Cardiac muscle cell (in vitro differentiated cells and primary cell): ENCODE measurements at regions not wholly inside any gene's neighbourhood (a gene's known extent, or its start where the extent isn't known, plus 50 kb on each side); places are given as distances from the start of the nearest gene placed in this dataset.

Experiments
- DNase-seq, 2 donors: peaks; one replicate each; pipeline versions ENCODE4 v3.0.0 to v3.0.0-alpha.2; 2010 to 2017; ENCODE audit warnings: low read depth in 1 of 2, low spot score in 1 of 2
- H3K27ac ChIP-seq: fragments of 200-600 bp; sonication (generic); 2 replicates; pipeline ENCODE4 v1.5.1; 2016
- H3K27me3 ChIP-seq: fragments of 200-600 bp; sonication (generic); 2 replicates; pipeline ENCODE4 v1.6.0; 2016; ENCODE audit warnings: control low read depth
- H3K36me3 ChIP-seq: fragments of 200-600 bp; sonication (generic); 2 replicates; pipeline ENCODE4 v1.5.1; 2016; ENCODE audit warnings: control low read depth
- H3K4me1 ChIP-seq: fragments of 200-600 bp; sonication (generic); 2 replicates; pipeline ENCODE4 v1.8.1; 2017; ENCODE audit warnings: low read depth, mild to moderate bottlenecking, mixed run types
- H3K4me3 ChIP-seq: fragments of 200-600 bp; sonication (generic); 2 replicates; pipeline ENCODE4 v1.5.1; 2016; ENCODE audit warnings: mild to moderate bottlenecking
- H3K9me3 ChIP-seq: fragments of 200-600 bp; sonication (generic); 2 replicates; pipeline ENCODE4 v1.5.1; 2017; ENCODE audit warnings: low read depth, mild to moderate bottlenecking, control low read depth
- CTCF ChIP-seq: IDR thresholded peaks from 2 replicates; pipeline ENCODE4 v1.5.1; 2012; ENCODE audit warnings: low read depth, mild to moderate bottlenecking, low read length

GRCh38 chr7:68922850-68923249 lies 675.4 kb upstream of the AUTS2 start:
- no peaks in the 10 kb centered on the region for H3K27me3 ChIP-seq
- H3K9me3 ChIP-seq = no peaks in the 10 kb centered on the region
- TF ChIP-seq CTCF = no peak
- H3K4me1 ChIP-seq = no peaks in the 10 kb centered on the region
- H3K36me3 ChIP-seq = no peaks in the 10 kb centered on the region
- DNase-seq = no peak
- no peak overlapping the region for H3K27ac ChIP-seq
- H3K4me3 ChIP-seq = no peak overlapping the region

GRCh38 chr7:68925241-68925640 lies 673.0 kb upstream of the AUTS2 start:
- no peak overlapping the region for H3K27ac ChIP-seq
- no peak for DNase-seq
- no peak for TF ChIP-seq CTCF

GRCh38 chr7:68929781-68930261 lies 668.5 kb upstream of the AUTS2 start:
- Histone ChIP-seq H3K4me3 (no peak overlapping the region), H3K27me3 (no peaks in the 10 kb centered on the region), H3K4me1 (no peaks in the 10 kb centered on the region), H3K36me3 (no peaks in the 10 kb centered on the region), H3K27ac (no peak overlapping the region), H3K9me3 (no peaks in the 10 kb centered on the region)
- peak in 1 of 2 donors; percentile 82 for DNase-seq
- no peak for TF ChIP-seq CTCF

More at GRCh38 chr7:68925241-68925640, 673.0 kb upstream of the AUTS2 start:
- no peak overlapping the region for H3K4me3 ChIP-seq
- H3K27me3 ChIP-seq = no peaks in the 10 kb centered on the region
- H3K4me1 ChIP-seq = no peaks in the 10 kb centered on the region
- no peaks in the 10 kb centered on the region for H3K36me3 ChIP-seq
- no peaks in the 10 kb centered on the region for H3K9me3 ChIP-seq

GRCh38 chr7:68936471-68937035 lies 661.7 kb upstream of the AUTS2 start:
- H3K9me3 ChIP-seq = no peaks in the 10 kb centered on the region
- H3K36me3 ChIP-seq = no peaks in the 10 kb centered on the region
- no peaks in the 10 kb centered on the region for H3K27me3 ChIP-seq
- H3K4me1 ChIP-seq = no peaks in the 10 kb centered on the region
- no peak overlapping the region for H3K27ac ChIP-seq
- peak; percentile 10 to 29 for DNase-seq
- no peak overlapping the region for H3K4me3 ChIP-seq
- no peak for TF ChIP-seq CTCF

- no peak for TF ChIP-seq CTCF
- Histone ChIP-seq H3K27ac (no peak overlapping the region), H3K9me3 (no peaks in the 10 kb centered on the region), H3K4me3 (no peak overlapping the region), H3K4me1 (no peaks in the 10 kb centered on the region), H3K27me3 (no peaks in the 10 kb centered on the region), H3K36me3 (no peaks in the 10 kb centered on the region)
- DNase-seq = no peak
Measured at GRCh38 chr7:68938151-68938550, 660.1 kb upstream of the AUTS2 start.
